OCI-LY1 (cell line): ENCODE measurements at regions not wholly inside any gene's neighbourhood (a gene's known extent, or its start where the extent isn't known, plus 50 kb on each side); places are given as distances from the start of the nearest gene placed in this dataset.

Source experiments
- H2AFZ ChIP-seq: fragments of 200-600 bp; sonication (generic), shearing (Covaris generic); 2 replicates; pipeline ENCODE4 v1.6.0; 2014; ENCODE audit warnings: antibody characterized with exemption, mild to moderate bottlenecking, low read length
- H3F3A ChIP-seq: fragments of 200-600 bp; sonication (generic), shearing (Covaris generic); 2 replicates; pipeline ENCODE4 v1.6.0; 2014; ENCODE audit warnings: mild to moderate bottlenecking, antibody characterized with exemption, low read length, moderate library complexity; ENCODE audit not compliant: insufficient read depth
- H3K27ac ChIP-seq: fragments of 200-600 bp; sonication (generic); 2 replicates; pipeline ENCODE4 v1.5.1; 2014; ENCODE audit warnings: low read length, mixed run types, mild to moderate bottlenecking, low read depth; ENCODE audit not compliant: poor library complexity, severe bottlenecking
- H3K27me3 ChIP-seq: fragments of 200-600 bp; sonication (generic); 2 replicates; pipeline ENCODE4 v1.6.0; 2014; ENCODE audit warnings: antibody characterized with exemption, mild to moderate bottlenecking, low read length, moderate library complexity; ENCODE audit not compliant: insufficient read depth
- H3K36me3 ChIP-seq: fragments of 200-600 bp; sonication (generic); 2 replicates; pipeline ENCODE4 v1.6.1; 2014; ENCODE audit warnings: mild to moderate bottlenecking, antibody characterized with exemption, low read length, moderate library complexity, mixed read lengths; ENCODE audit not compliant: insufficient read depth
- H3K4me1 ChIP-seq: fragments of 200-600 bp; sonication (generic); 2 replicates; pipeline ENCODE4 v1.5.1; 2014; ENCODE audit warnings: mild to moderate bottlenecking, low read length, moderate library complexity; ENCODE audit not compliant: insufficient read depth, severe bottlenecking
- H3K4me2 ChIP-seq: fragments of 200-600 bp; sonication (generic), shearing (Covaris generic); 2 replicates; pipeline ENCODE4 v1.6.1; 2014; ENCODE audit warnings: low read length
- H3K4me3 ChIP-seq: fragments of 200-600 bp; sonication (generic); 2 replicates; pipeline ENCODE4 v1.5.1; 2014; ENCODE audit warnings: low read length, low read depth, mild to moderate bottlenecking, mixed read lengths; ENCODE audit not compliant: poor library complexity, severe bottlenecking
- H3K79me2 ChIP-seq: fragments of 200-600 bp; shearing (Covaris generic); 2 replicates; pipeline ENCODE4 v1.6.1; 2016; ENCODE audit warnings: mixed run types, low read length, mixed read lengths; ENCODE audit not compliant: insufficient read depth
- H3K9ac ChIP-seq: fragments of 200-600 bp; sonication (generic), shearing (Covaris generic); 2 replicates; pipeline ENCODE4 v1.6.1; 2014; ENCODE audit warnings: mild to moderate bottlenecking, low read length, mixed read lengths
- H3K9me2 ChIP-seq: fragments of 200-600 bp; sonication (generic), shearing (Covaris generic); 2 replicates; pipeline ENCODE4 v1.6.1; 2014; ENCODE audit warnings: low read depth, mild to moderate bottlenecking, low read length, mixed read lengths
- H3K9me3 ChIP-seq: fragments of 200-600 bp; shearing (Covaris generic); 2 replicates; pipeline ENCODE4 v1.6.1; 2014; ENCODE audit warnings: low read length, mixed read lengths
- H4K20me1 ChIP-seq: fragments of 200-600 bp; sonication (generic), shearing (Covaris generic); 2 replicates; pipeline ENCODE4 v1.6.0; 2016; ENCODE audit warnings: mild to moderate bottlenecking, low read length; ENCODE audit not compliant: insufficient read depth
- EZH2 ChIP-seq: fragments of 200-600 bp; sonication (generic), shearing (Covaris generic); IDR thresholded peaks from 2 replicates; pipeline ENCODE4 v1.8.0; 2017; ENCODE audit warnings: borderline replicate concordance, mixed run types, mild to moderate bottlenecking, antibody characterized with exemption, low read length, moderate library complexity, mixed read lengths
- TF ChIP-seq, protein P1 (sequence below): fragments of 200-600 bp; sonication (generic), shearing (Covaris generic); IDR thresholded peaks from 2 replicates; pipeline ENCODE4 v1.5.1; 2017; ENCODE audit warnings: mild to moderate bottlenecking, antibody characterized with exemption, low read length, moderate library complexity, mixed read lengths

- Histone ChIP-seq H3K27me3 (no peaks in the 10 kb centered on the region), H3K79me2 (no peaks in the 10 kb centered on the region), H3K9me2 (no peaks in the 10 kb centered on the region), H3K4me1 (no peaks in the 10 kb centered on the region), H3K9me3 (no peaks in the 10 kb centered on the region), H3K4me2 (no peak overlapping the region), H3F3A (no peaks in the 10 kb centered on the region), H3K27ac (no peak overlapping the region), H4K20me1 (no peaks in the 10 kb centered on the region), H3K9ac (no peak overlapping the region), H3K4me3 (no peak overlapping the region), H2AFZ (no peak overlapping the region), H3K36me3 (no peaks in the 10 kb centered on the region)
- TF ChIP-seq EZH2, result no peak
- TF ChIP-seq, protein P1, sequence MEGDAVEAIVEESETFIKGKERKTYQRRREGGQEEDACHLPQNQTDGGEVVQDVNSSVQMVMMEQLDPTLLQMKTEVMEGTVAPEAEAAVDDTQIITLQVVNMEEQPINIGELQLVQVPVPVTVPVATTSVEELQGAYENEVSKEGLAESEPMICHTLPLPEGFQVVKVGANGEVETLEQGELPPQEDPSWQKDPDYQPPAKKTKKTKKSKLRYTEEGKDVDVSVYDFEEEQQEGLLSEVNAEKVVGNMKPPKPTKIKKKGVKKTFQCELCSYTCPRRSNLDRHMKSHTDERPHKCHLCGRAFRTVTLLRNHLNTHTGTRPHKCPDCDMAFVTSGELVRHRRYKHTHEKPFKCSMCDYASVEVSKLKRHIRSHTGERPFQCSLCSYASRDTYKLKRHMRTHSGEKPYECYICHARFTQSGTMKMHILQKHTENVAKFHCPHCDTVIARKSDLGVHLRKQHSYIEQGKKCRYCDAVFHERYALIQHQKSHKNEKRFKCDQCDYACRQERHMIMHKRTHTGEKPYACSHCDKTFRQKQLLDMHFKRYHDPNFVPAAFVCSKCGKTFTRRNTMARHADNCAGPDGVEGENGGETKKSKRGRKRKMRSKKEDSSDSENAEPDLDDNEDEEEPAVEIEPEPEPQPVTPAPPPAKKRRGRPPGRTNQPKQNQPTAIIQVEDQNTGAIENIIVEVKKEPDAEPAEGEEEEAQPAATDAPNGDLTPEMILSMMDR, result no peak
Measured at GRCh38 chr5:17727098-17727497, 92.8 kb downstream of the TAF11L14 start.

DNA sequence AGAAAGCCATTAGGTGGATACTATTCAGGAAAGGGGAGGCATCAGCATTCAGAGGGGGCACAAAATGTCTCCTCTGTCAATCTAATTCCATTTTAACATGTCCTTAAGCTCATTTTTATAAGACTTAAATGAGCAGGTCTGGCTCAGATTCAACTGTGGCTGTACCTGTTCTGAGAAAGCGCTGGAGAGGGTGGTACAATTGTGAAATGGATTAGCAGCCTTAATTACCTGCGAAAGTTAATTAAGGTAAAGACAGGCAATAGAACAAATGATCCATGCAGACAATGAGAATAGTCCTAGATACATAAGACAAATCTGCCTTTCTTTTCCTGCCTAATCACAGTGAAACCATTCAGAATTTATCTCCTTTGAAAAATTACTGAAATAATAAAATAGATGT lies 96.2 kb downstream of the TAF11L14 start:
- H4K20me1 ChIP-seq, result no peaks in the 10 kb centered on the region
- no peaks in the 10 kb centered on the region for H3K27me3 ChIP-seq
- no peaks in the 10 kb centered on the region for H3K4me1 ChIP-seq
- H3K27ac ChIP-seq, result no peak overlapping the region
- H2AFZ ChIP-seq, result no peak overlapping the region
- H3K36me3 ChIP-seq, result no peaks in the 10 kb centered on the region
- no peak for TF ChIP-seq EZH2
- TF ChIP-seq, protein P1, result no peak
- H3F3A ChIP-seq, result no peaks in the 10 kb centered on the region
- no peak overlapping the region for H3K4me2 ChIP-seq
- H3K79me2 ChIP-seq, result no peaks in the 10 kb centered on the region
- H3K9me3 ChIP-seq, result no peaks in the 10 kb centered on the region
- H3K9me2 ChIP-seq, result no peaks in the 10 kb centered on the region
- no peak overlapping the region for H3K4me3 ChIP-seq
- no peak overlapping the region for H3K9ac ChIP-seq

DNA sequence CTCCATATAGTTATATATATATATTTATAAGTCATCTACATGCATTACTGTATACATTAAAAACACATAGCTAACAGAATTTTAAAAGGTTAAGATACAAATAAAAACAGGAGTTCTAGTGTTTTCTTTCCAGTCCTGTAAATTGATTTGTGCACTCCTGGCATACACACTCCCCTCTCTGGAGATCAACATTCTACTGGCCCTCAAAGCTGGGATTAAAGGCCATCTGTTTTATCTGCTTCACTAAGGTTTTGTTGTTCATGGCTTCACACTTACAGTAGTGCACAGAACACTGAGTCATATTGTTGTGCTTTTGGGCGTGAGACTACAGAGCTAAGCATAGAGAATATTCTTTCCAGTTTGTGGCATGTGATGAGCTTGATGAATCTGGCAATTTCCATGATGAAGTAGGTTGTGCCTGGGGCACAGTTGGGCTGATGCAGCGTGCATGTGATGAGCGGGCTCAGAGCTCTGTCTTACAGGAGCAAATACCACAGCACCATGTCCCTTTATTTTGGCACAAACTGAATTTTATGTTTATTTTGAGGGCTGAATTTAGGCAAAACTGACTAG lies 98.2 kb downstream of the TAF11L14 start:
- Histone ChIP-seq H3K9me2 (no peaks in the 10 kb centered on the region), H3K4me2 (no peak overlapping the region), H3K4me3 (no peak overlapping the region), H3F3A (no peaks in the 10 kb centered on the region), H2AFZ (no peak overlapping the region), H3K9me3 (no peaks in the 10 kb centered on the region), H3K27me3 (no peaks in the 10 kb centered on the region), H3K27ac (no peak overlapping the region), H3K9ac (no peak overlapping the region), H3K4me1 (no peaks in the 10 kb centered on the region), H3K79me2 (no peaks in the 10 kb centered on the region), H4K20me1 (no peaks in the 10 kb centered on the region), H3K36me3 (no peaks in the 10 kb centered on the region)
- TF ChIP-seq, protein P1, result no peak
- no peak for TF ChIP-seq EZH2
